Panc1 (cell line): ENCODE measurements at regions not wholly inside any gene's neighbourhood (a gene's known extent, or its start where the extent isn't known, plus 50 kb on each side); places are given as distances from the start of the nearest gene placed in this dataset.
A peak's percentile ranks its signal among the peaks of the same experiment; 100 is the strongest.

ENCODE experiments used
- ATAC-seq: fragments of 200-7000 bp; cut with Tn5 transposase; 2 replicates; pipeline ENCODE4 v1.9.1; 2020; ENCODE audit warnings: mild to moderate bottlenecking, moderate library complexity
- BruUV-seq: library from RNA; stranded (reverse); fragments of 400-500 nt; replicated peaks from 2 replicates; lab custom pipeline; 2021; lab: Mats Ljungman, UMichigan
- CTCF ChIA-PET: fragments of 300-600 bp; sonication (Branson Sonifier 250); formaldehyde crosslinking; loops from one replicate; lab custom pipeline; 2022; ENCODE audit warnings: antibody characterized with exemption; lab: Charles Lee
- POLR2A ChIA-PET: fragments of 300-600 bp; sonication (Branson Sonifier 250); formaldehyde crosslinking; loops from one replicate; lab custom pipeline; 2022; ENCODE audit warnings: antibody characterized with exemption; lab: Charles Lee
- DNase-seq: peaks from one replicate; pipeline ENCODE4 v3.0.0-alpha.2; 2010; ENCODE audit warnings: low read depth, low spot score
- H3K27ac ChIP-seq: 2 replicates; pipeline ENCODE4 v1.5.1; 2011; ENCODE audit warnings: mild to moderate bottlenecking, low read length, inconsistent platforms
- H3K27me3 ChIP-seq: fragments of 200-500 bp; sonication (Bioruptor generic); 2 replicates; pipeline ENCODE4 v1.6.0; 2014; ENCODE audit warnings: low read length, inconsistent platforms; ENCODE audit not compliant: control insufficient read depth, insufficient read depth
- H3K36me3 ChIP-seq: fragments of 200-500 bp; sonication (Bioruptor generic); 2 replicates; pipeline ENCODE4 v1.5.1; 2014; ENCODE audit warnings: inconsistent platforms, mild to moderate bottlenecking, low read length, moderate library complexity; ENCODE audit not compliant: control insufficient read depth, insufficient read depth
- H3K4me1 ChIP-seq: 2 replicates; pipeline ENCODE4 v1.5.1; 2011; ENCODE audit warnings: inconsistent platforms, mild to moderate bottlenecking, low read length, moderate library complexity; ENCODE audit not compliant: control insufficient read depth, insufficient read depth
- H3K4me3 ChIP-seq, 2 experiments: 2 replicates each; pipeline ENCODE4 v1.5.1; 2011 to 2012; ENCODE audit warnings: low read depth in 2 of 2, low read length in 2 of 2, mild to moderate bottlenecking in 2 of 2, inconsistent platforms in 1 of 2, moderate library complexity in 1 of 2
- H3K9me3 ChIP-seq: fragments of 200-500 bp; sonication (Bioruptor generic); 2 replicates; pipeline ENCODE4 v1.5.1; 2014; ENCODE audit warnings: low read depth, mild to moderate bottlenecking, inconsistent platforms, low read length, moderate library complexity; ENCODE audit not compliant: control insufficient read depth, insufficient read depth
- POLR2AphosphoS5 ChIP-seq: IDR thresholded peaks from 2 replicates; pipeline ENCODE4 v1.6.1; 2012; ENCODE audit warnings: mild to moderate bottlenecking, low read depth, low read length, moderate library complexity
- REST ChIP-seq, 2 experiments: IDR thresholded peaks; 2 replicates each; pipeline ENCODE4 v1.6.1; 2011 to 2012; ENCODE audit warnings: low read depth in 2 of 2, control low read depth in 1 of 2, low read length in 1 of 2, mild to moderate bottlenecking in 1 of 2, moderate library complexity in 1 of 2; ENCODE audit not compliant: insufficient read depth in 1 of 2
- SIN3A ChIP-seq: IDR thresholded peaks from 2 replicates; pipeline ENCODE4 v1.6.1; 2012; ENCODE audit warnings: low read depth, mild to moderate bottlenecking, low read length, moderate library complexity, borderline replicate concordance; ENCODE audit not compliant: insufficient read depth
- TCF7L2 ChIP-seq: IDR thresholded peaks from 2 replicates; pipeline ENCODE4 v1.6.1; 2011; ENCODE audit warnings: mild to moderate bottlenecking, low read depth, low read length, inconsistent platforms
- in situ Hi-C: cut with HindIII; loops from 2 replicates; pipeline ENCODE4 v1.10.0; 2016; ENCODE audit warnings: low sequenced_read_pairs, low pct_unique_long_range_greater_than_20kb
- intact Hi-C: fragments of 100-400 bp; cut with micrococcal nuclease; formaldehyde crosslinking; loops from one replicate; pipeline ENCODE4 v1.10.0; 2022; ENCODE audit not compliant: unreplicated experiment
- TF ChIP-seq, protein P1 (sequence below): fragments of 450-650 bp; IDR thresholded peaks from 2 replicates; pipeline ENCODE4 v1.5.1; 2017; ENCODE audit warnings: mild to moderate bottlenecking

GRCh38 chr4:147017081-147017480 lies 71.4 kb upstream of the TTC29 start:
- CTCF ChIA-PET: no interaction called here
- BruUV-seq: no TSS peak
- H3K27me3 ChIP-seq: no peaks in the 10 kb centered on the region; the same call in 1 of the 2 replicates
- DNase-seq (no peak), ATAC-seq (no peak)
- POLR2A ChIA-PET: no interaction called here
- H3K27ac ChIP-seq: no peak overlapping the region
- no peaks in the 10 kb centered on the region for H3K4me1 ChIP-seq
- intact Hi-C loops: loop anchor here (5.0 kb wide), 1 partner anchor 575 kb away; no protein-coding TSS in a partner anchor
- no peaks in the 10 kb centered on the region for H3K9me3 ChIP-seq
- TF ChIP-seq TCF7L2 (no peak), REST (IDR thresholded peaks at IDR 0.05; ENCODE audit: insufficient read depth in 1 of 2, low read depth in 2 of 2, low read length in 1 of 2) (no peak), SIN3A (no peak), POLR2AphosphoS5 (no peak)
- TF ChIP-seq, protein P1, sequence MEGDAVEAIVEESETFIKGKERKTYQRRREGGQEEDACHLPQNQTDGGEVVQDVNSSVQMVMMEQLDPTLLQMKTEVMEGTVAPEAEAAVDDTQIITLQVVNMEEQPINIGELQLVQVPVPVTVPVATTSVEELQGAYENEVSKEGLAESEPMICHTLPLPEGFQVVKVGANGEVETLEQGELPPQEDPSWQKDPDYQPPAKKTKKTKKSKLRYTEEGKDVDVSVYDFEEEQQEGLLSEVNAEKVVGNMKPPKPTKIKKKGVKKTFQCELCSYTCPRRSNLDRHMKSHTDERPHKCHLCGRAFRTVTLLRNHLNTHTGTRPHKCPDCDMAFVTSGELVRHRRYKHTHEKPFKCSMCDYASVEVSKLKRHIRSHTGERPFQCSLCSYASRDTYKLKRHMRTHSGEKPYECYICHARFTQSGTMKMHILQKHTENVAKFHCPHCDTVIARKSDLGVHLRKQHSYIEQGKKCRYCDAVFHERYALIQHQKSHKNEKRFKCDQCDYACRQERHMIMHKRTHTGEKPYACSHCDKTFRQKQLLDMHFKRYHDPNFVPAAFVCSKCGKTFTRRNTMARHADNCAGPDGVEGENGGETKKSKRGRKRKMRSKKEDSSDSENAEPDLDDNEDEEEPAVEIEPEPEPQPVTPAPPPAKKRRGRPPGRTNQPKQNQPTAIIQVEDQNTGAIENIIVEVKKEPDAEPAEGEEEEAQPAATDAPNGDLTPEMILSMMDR: no peak
- no peaks in the 10 kb centered on the region for H3K36me3 ChIP-seq
- H3K4me3 ChIP-seq: no peak overlapping the region
- in situ Hi-C loops: no loop called here

DNA sequence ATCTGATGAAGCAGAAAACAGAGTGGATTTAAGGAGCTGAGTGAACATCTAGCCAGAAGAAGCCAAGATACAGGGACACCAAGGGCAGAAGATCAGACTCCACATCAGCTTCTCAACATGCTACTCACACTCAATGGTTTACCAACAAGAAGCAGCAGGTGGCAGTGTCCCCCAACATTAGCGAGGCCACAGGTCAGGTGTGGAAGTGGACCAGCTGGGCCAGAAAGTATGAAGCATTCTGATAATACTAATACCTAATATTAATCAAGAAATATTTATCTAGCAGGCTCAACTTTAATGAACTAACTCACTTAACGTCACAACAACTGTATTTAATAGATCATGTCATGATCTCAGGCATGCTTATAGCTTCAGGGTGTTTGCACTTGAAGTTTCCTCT lies 73.4 kb upstream of the TTC29 start:
- in situ Hi-C loops (no loop called here), intact Hi-C loops (loop anchor here (1.0 to 5.0 kb wide), 2 partner anchors 78 to 573 kb away; no protein-coding TSS in a partner anchor)
- CTCF ChIA-PET: interaction anchor here (1.3 kb wide), 1 partner anchor 78 kb away, joined by 8 read pairs; no protein-coding TSS in a partner anchor

More for the DNA sequence above, 73.4 kb upstream of the TTC29 start:
- TF ChIP-seq, protein P1: peak; percentile 70
- TF ChIP-seq SIN3A (no peak), POLR2AphosphoS5 (no peak), REST (IDR thresholded peaks at IDR 0.05; ENCODE audit: insufficient read depth in 1 of 2, low read depth in 2 of 2, low read length in 1 of 2) (no peak), TCF7L2 (no peak)
- no TSS peak for BruUV-seq
- Histone ChIP-seq H3K27ac (no peak overlapping the region), H3K9me3 (no peaks in the 10 kb centered on the region), H3K27me3 (no peaks in the 10 kb centered on the region), H3K36me3 (no peaks in the 10 kb centered on the region), H3K4me3 (no peak overlapping the region), H3K4me1 (no peaks in the 10 kb centered on the region)
- DNase-seq (peak; percentile 17), ATAC-seq (peak; percentile 80)
- POLR2A ChIA-PET: no interaction called here
